ENCODE measurements at regions not wholly inside any gene's neighbourhood (a gene's known extent, or its start where the extent isn't known, plus 50 kb on each side); places are given as distances from the start of the nearest gene placed in this dataset.

DNA sequence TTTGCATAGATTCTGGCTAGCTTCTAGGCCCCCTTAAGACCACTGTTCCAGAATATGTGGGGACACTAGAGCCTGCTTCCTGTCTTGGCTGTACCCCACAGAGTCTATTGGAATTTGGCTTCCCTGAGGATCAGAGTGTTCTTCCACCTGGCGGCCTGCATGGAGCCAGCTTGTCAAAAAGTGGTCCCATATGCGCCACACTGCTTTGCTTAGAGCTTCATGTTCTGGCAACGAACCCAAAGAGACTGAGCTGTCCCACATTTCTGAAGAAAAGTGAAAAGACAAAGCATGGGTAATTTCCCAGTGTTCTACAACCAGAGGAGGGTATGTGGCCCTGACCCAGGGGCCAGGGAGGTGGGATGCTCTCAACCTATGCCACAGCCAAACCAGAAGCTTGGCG, 52.7 kb upstream of the FZD7 start:
- TF ChIP-seq FOXP2 (optimal IDR thresholded peaks at IDR 0.05; ENCODE audit: borderline replicate concordance, extremely low read depth, extremely low read length, insufficient read depth) (no peak), POLR2AphosphoS5 (IDR thresholded peaks at IDR 0.05; ENCODE audit: low read depth, low read length) (no peak)
- TF ChIP-seq, protein P1, sequence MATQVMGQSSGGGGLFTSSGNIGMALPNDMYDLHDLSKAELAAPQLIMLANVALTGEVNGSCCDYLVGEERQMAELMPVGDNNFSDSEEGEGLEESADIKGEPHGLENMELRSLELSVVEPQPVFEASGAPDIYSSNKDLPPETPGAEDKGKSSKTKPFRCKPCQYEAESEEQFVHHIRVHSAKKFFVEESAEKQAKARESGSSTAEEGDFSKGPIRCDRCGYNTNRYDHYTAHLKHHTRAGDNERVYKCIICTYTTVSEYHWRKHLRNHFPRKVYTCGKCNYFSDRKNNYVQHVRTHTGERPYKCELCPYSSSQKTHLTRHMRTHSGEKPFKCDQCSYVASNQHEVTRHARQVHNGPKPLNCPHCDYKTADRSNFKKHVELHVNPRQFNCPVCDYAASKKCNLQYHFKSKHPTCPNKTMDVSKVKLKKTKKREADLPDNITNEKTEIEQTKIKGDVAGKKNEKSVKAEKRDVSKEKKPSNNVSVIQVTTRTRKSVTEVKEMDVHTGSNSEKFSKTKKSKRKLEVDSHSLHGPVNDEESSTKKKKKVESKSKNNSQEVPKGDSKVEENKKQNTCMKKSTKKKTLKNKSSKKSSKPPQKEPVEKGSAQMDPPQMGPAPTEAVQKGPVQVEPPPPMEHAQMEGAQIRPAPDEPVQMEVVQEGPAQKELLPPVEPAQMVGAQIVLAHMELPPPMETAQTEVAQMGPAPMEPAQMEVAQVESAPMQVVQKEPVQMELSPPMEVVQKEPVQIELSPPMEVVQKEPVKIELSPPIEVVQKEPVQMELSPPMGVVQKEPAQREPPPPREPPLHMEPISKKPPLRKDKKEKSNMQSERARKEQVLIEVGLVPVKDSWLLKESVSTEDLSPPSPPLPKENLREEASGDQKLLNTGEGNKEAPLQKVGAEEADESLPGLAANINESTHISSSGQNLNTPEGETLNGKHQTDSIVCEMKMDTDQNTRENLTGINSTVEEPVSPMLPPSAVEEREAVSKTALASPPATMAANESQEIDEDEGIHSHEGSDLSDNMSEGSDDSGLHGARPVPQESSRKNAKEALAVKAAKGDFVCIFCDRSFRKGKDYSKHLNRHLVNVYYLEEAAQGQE (IDR thresholded peaks at IDR 0.05; ENCODE audit: insufficient read depth in 1 of 2, low read depth in 2 of 2, low read length in 2 of 2) = no peak

All from PFSK-1 (cell line).